ENCODE measurements at regions not wholly inside any gene's neighbourhood (a gene's known extent, or its start where the extent isn't known, plus 50 kb on each side); places are given as distances from the start of the nearest gene placed in this dataset.

- FAIRE-seq, result no peak
Measured at GRCh38 chr1:67601539-67601938, 83.5 kb upstream of the GADD45A start.

GRCh38 chr1:67601955-67602354 lies 83.0 kb upstream of the GADD45A start:
- intact Hi-C loops (cut with DNase I), result no loop called here
- H3K27ac ChIP-seq (ENCODE audit: low read depth in 2 of 2, low read length in 2 of 2), result no peak overlapping the region
- H3K27me3 ChIP-seq (ENCODE audit: control insufficient read depth, insufficient read depth, low read length), result no peaks in the 10 kb centered on the region
- DNase-seq, result no peak
- no peaks in the 10 kb centered on the region for H3K36me3 ChIP-seq (ENCODE audit: control insufficient read depth in 2 of 3, insufficient read depth in 3 of 3, low read length in 3 of 3)
- TF ChIP-seq CTCF (IDR thresholded peaks at IDR 0.05; ENCODE audit: borderline replicate concordance, extremely low read depth, insufficient read depth), result no peak
- no peaks in the 10 kb centered on the region for H3K9me3 ChIP-seq (ENCODE audit: control insufficient read depth in 2 of 3, insufficient read depth in 1 of 3, low read length in 3 of 3)
- H3K4me1 ChIP-seq (ENCODE audit: control insufficient read depth in 2 of 3, insufficient read depth in 2 of 3, low read depth in 1 of 3, low read length in 3 of 3), result peaks cover 3 to 17% (median 14%) of the 10 kb centered on the region in 3 donors
- FAIRE-seq, result no peak
- no peak overlapping the region for H3K4me3 ChIP-seq (ENCODE audit: low read length in 3 of 3)
- H3K9ac ChIP-seq (ENCODE audit: low read length in 3 of 3), result no peak overlapping the region

More at GRCh38 chr1:67601539-67601938, 83.5 kb upstream of the GADD45A start:
- DNase-seq, result peak in 1 of 5 donors; percentile 33
- no peaks in the 10 kb centered on the region for H3K27me3 ChIP-seq (ENCODE audit: control insufficient read depth, insufficient read depth, low read length)
- no peak overlapping the region for H3K4me3 ChIP-seq (ENCODE audit: low read length in 3 of 3)
- H3K9me3 ChIP-seq (ENCODE audit: control insufficient read depth in 2 of 3, insufficient read depth in 1 of 3, low read length in 3 of 3), result no peaks in the 10 kb centered on the region
- intact Hi-C loops (cut with DNase I), result no loop called here
- H3K4me1 ChIP-seq (ENCODE audit: control insufficient read depth in 2 of 3, insufficient read depth in 2 of 3, low read depth in 1 of 3, low read length in 3 of 3), result peaks cover 3 to 17% (median 12%) of the 10 kb centered on the region in 3 donors
- no peak overlapping the region for H3K9ac ChIP-seq (ENCODE audit: low read length in 3 of 3)
- no peak for TF ChIP-seq CTCF (IDR thresholded peaks at IDR 0.05; ENCODE audit: borderline replicate concordance, extremely low read depth, insufficient read depth)
- no peaks in the 10 kb centered on the region for H3K36me3 ChIP-seq (ENCODE audit: control insufficient read depth in 2 of 3, insufficient read depth in 3 of 3, low read length in 3 of 3)
- H3K27ac ChIP-seq (ENCODE audit: low read depth in 2 of 2, low read length in 2 of 2), result peak overlapping the region in 1 of 2 donors; percentile 41

DNA sequence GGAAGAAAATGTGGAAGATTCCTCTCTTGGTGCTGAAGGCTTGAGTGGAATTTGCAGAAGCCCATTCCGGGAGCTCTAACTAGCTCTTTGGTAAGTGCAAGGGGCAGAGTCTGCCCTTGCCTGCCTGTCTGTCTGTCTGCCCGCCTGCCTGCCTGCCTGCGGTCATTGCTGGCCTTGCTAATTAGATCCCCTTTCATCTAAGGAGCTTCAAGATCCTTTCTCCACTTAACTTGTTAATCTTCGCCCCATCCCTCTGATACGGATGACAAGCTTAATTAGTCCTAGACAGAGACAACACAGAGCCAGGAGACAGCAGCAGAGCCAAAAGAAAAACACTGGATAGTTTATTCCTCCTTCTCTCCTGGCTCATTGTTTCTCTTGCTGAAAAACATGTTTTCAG lies 80.2 kb upstream of the GADD45A start:
- Histone ChIP-seq H3K27me3 (ENCODE audit: control insufficient read depth, insufficient read depth, low read length) (no peaks in the 10 kb centered on the region), H3K27ac (ENCODE audit: low read depth in 2 of 2, low read length in 2 of 2) (peak overlapping the region; percentile 30 to 42), H3K4me1 (ENCODE audit: control insufficient read depth in 2 of 3, insufficient read depth in 2 of 3, low read depth in 1 of 3, low read length in 3 of 3) (peaks cover 3 to 32% (median 28%) of the 10 kb centered on the region in 3 donors), H3K9me3 (ENCODE audit: control insufficient read depth in 2 of 3, insufficient read depth in 1 of 3, low read length in 3 of 3) (no peaks in the 10 kb centered on the region), H3K9ac (ENCODE audit: low read length in 3 of 3) (peak overlapping the region in 1 of 3 donors; percentile 36), H3K36me3 (ENCODE audit: control insufficient read depth in 2 of 3, insufficient read depth in 3 of 3, low read length in 3 of 3) (no peaks in the 10 kb centered on the region), H3K4me3 (ENCODE audit: low read length in 3 of 3) (peak overlapping the region in 1 of 3 donors; percentile 32)
- FAIRE-seq, result no peak
- intact Hi-C loops (cut with DNase I), result no loop called here
- peak in 1 of 5 donors; percentile 38 for DNase-seq
- no peak for TF ChIP-seq CTCF (IDR thresholded peaks at IDR 0.05; ENCODE audit: borderline replicate concordance, extremely low read depth, insufficient read depth)

All from kidney (tissue), 13 donors.